NCI-H1417 treated with DMSO at 0.1 percent for 48 hours (cell line): ENCODE measurements at regions not wholly inside any gene's neighbourhood (a gene's known extent, or its start where the extent isn't known, plus 50 kb on each side); places are given as distances from the start of the nearest gene placed in this dataset.

ENCODE experiments used
- DNase-seq: peaks from one replicate; lab custom pipeline; 2025; lab: John Stamatoyannopoulos, UW

GRCh38 chr5:89470658-89471057 lies 587.7 kb upstream of the MEF2C start:
- DNase-seq = no peak

- no peak for DNase-seq
Measured at GRCh38 chr5:89458332-89458656, 575.3 kb upstream of the MEF2C start.

- DNase-seq = no peak
Measured at GRCh38 chr5:89457411-89458331, 574.7 kb upstream of the MEF2C start.

- DNase-seq = no peak
Measured at GRCh38 chr5:89452081-89452480, 569.1 kb upstream of the MEF2C start.

GRCh38 chr5:89451263-89451662 lies 568.3 kb upstream of the MEF2C start:
- DNase-seq = no peak

GRCh38 chr5:89450149-89450538 lies 567.2 kb upstream of the MEF2C start:
- no peak for DNase-seq

GRCh38 chr5:89449392-89450148 lies 566.6 kb upstream of the MEF2C start:
- no peak for DNase-seq

- DNase-seq = no peak
Measured at GRCh38 chr5:89447027-89447426, 564.0 kb upstream of the MEF2C start.

GRCh38 chr5:89445106-89445745 lies 562.2 kb upstream of the MEF2C start:
- DNase-seq = no peak

- no peak for DNase-seq
Measured at GRCh38 chr5:89444088-89444487, 561.1 kb upstream of the MEF2C start.

- no peak for DNase-seq
Measured at GRCh38 chr5:89443508-89443907, 560.5 kb upstream of the MEF2C start.

GRCh38 chr5:89441965-89442364 lies 559.0 kb upstream of the MEF2C start:
- no peak for DNase-seq

GRCh38 chr5:89440670-89441069 lies 557.7 kb upstream of the MEF2C start:
- DNase-seq = no peak

- DNase-seq = no peak
Measured at GRCh38 chr5:89437450-89438435, 554.8 kb upstream of the MEF2C start.

- DNase-seq = no peak
Measured at GRCh38 chr5:89436464-89436863, 553.5 kb upstream of the MEF2C start.

GRCh38 chr5:89435347-89435746 lies 552.4 kb upstream of the MEF2C start:
- no peak for DNase-seq

- no peak for DNase-seq
Measured at GRCh38 chr5:89428624-89429023, 545.6 kb upstream of the MEF2C start.

- DNase-seq = no peak
Measured at GRCh38 chr5:89425062-89425461, 542.1 kb upstream of the MEF2C start.

- no peak for DNase-seq
Measured at GRCh38 chr5:89421035-89421434, 538.1 kb upstream of the MEF2C start.

- no peak for DNase-seq
Measured at GRCh38 chr5:89418407-89419085, 535.6 kb upstream of the MEF2C start.

GRCh38 chr5:89417990-89418389 lies 535.0 kb upstream of the MEF2C start:
- DNase-seq = no peak
